ENCODE measurements at regions not wholly inside any gene's neighbourhood (a gene's known extent, or its start where the extent isn't known, plus 50 kb on each side); places are given as distances from the start of the nearest gene placed in this dataset.

- Histone ChIP-seq H4K20me1 (replicated peaks in 1 of 2; ENCODE audit: control insufficient read depth in 1 of 2, insufficient read depth in 2 of 2, low read length in 2 of 2) (no peaks in the 10 kb centered on the region), H3K4ac (replicated peaks; ENCODE audit: insufficient read length, low read depth, low read length) (no peak overlapping the region), H3K27me3 (replicated peaks in 1 of 4; ENCODE audit: control insufficient read depth in 3 of 4, extremely low read depth in 1 of 4, insufficient read depth in 3 of 4, low read length in 3 of 4) (no peaks in the 10 kb centered on the region), H2BK15ac (ENCODE audit: low read length) (no peak overlapping the region), H3K9me3 (ENCODE audit: insufficient read depth in 2 of 2, low read depth in 1 of 2, low read length in 1 of 2) (no peaks in the 10 kb centered on the region), H4K5ac (ENCODE audit: insufficient read length, low read depth, low read length) (no peak overlapping the region), H3K4me2 (ENCODE audit: insufficient read depth in 1 of 2, low read depth in 2 of 2, low read length in 2 of 2) (no peak overlapping the region), H4K8ac (ENCODE audit: extremely low read depth, insufficient read depth, low read length) (no peak overlapping the region), H3K23ac (ENCODE audit: insufficient read length) (no peak overlapping the region), H2AFZ (ENCODE audit: low read length) (no peak overlapping the region), H3K79me1 (ENCODE audit: low read depth, low read length) (no peaks in the 10 kb centered on the region), H2BK12ac (ENCODE audit: low read depth, low read length) (no peak overlapping the region), H3K18ac (ENCODE audit: extremely low read depth, low read length) (no peak overlapping the region), H3K4me3 (ENCODE audit: extremely low read depth in 1 of 4, insufficient read depth in 2 of 4, low read depth in 3 of 4, low read length in 4 of 4) (no peak overlapping the region), H3K79me2 (ENCODE audit: control insufficient read depth in 1 of 2, insufficient read depth in 2 of 2, low read length in 2 of 2) (no peaks in the 10 kb centered on the region), H2BK5ac (ENCODE audit: low read depth, low read length) (no peak overlapping the region), H2BK20ac (ENCODE audit: low read length) (no peak overlapping the region), H3K14ac (ENCODE audit: insufficient read length) (no peak overlapping the region), H3K27ac (ENCODE audit: low read depth, low read length) (no peak overlapping the region), H2AK5ac (ENCODE audit: low read depth, low read length) (no peak overlapping the region), H3K23me2 (ENCODE audit: low read depth, low read length) (no peaks in the 10 kb centered on the region), H3K36me3 (ENCODE audit: control insufficient read depth in 2 of 4, insufficient read depth in 4 of 4, low read length in 3 of 4) (no peaks in the 10 kb centered on the region), H3K56ac (replicated peaks; ENCODE audit: insufficient read length, low read depth, low read length) (no peak overlapping the region), H3K9ac (replicated peaks in 1 of 4; ENCODE audit: extremely low read depth in 1 of 4, low read depth in 3 of 4, low read length in 3 of 4) (no peak overlapping the region), H2BK120ac (replicated peaks; ENCODE audit: low read depth, low read length) (no peak overlapping the region), H4K91ac (replicated peaks; ENCODE audit: insufficient read length, low read length) (no peak overlapping the region), H3K4me1 (replicated peaks in 1 of 4; ENCODE audit: control insufficient read depth in 3 of 4, insufficient read depth in 4 of 4, low read length in 3 of 4) (peaks cover 2 to 7% (median 5%) of the 10 kb centered on the region in 4 experiments; a peak in 4 of 7 replicates)
- WGBS, 2 experiments (ENCODE audit: extremely low coverage in 1 of 2, insufficient coverage in 1 of 2, insufficient read length in 1 of 2, insufficient replicate concordance in 2 of 2, low coverage in 1 of 2, low lambda C conversion rate in 2 of 2, missing lambda C conversion rate in 1 of 2), result 91% methylated on average over 9 of the region's 9 CpGs; no CpG with 5 or more reads in 1 of the 2 experiments
- ChIA-PET POLR2A (ENCODE audit: partially characterized antibody) (no interaction called here), CTCF (ENCODE audit: partially characterized antibody) (no interaction called here)
- DNase-seq (ENCODE audit: low read depth in 1 of 2, low spot score in 2 of 2) (no peak), FAIRE-seq (no peak)
- TF ChIP-seq SIX5 (IDR thresholded peaks at IDR 0.05; ENCODE audit: low read depth, low read length), result no peak
- TF ChIP-seq SP2 (IDR thresholded peaks at IDR 0.05; ENCODE audit: low read length), result no peak
- TF ChIP-seq ATF3 (IDR thresholded peaks at IDR 0.05; ENCODE audit: insufficient read depth, low read depth, low read length), result no peak
- TF ChIP-seq NANOG (IDR thresholded peaks at IDR 0.05; ENCODE audit: insufficient read depth, low read depth, low read length, poor library complexity, severe bottlenecking), result no peak
- no peak for TF ChIP-seq BRCA1 (IDR thresholded peaks at IDR 0.05; ENCODE audit: low read depth, low read length)
- TF ChIP-seq SRF (IDR thresholded peaks at IDR 0.05; ENCODE audit: low read depth, low read length), result no peak
- no peak for TF ChIP-seq POU5F1 (IDR thresholded peaks at IDR 0.05; ENCODE audit: low read depth, low read length)
- TF ChIP-seq TAF1 (IDR thresholded peaks at IDR 0.05; ENCODE audit: low read depth, low read length), result no peak
- no peak for TF ChIP-seq CREB1 (IDR thresholded peaks at IDR 0.05)
- no peak for TF ChIP-seq CHD1 (IDR thresholded peaks at IDR 0.05; ENCODE audit: low read depth, low read length)
- TF ChIP-seq GTF2F1 (IDR thresholded peaks at IDR 0.05; ENCODE audit: borderline replicate concordance, low read depth, low read length), result no peak
- TF ChIP-seq RNF2 (IDR thresholded peaks at IDR 0.05; ENCODE audit: borderline replicate concordance, low read depth, low read length, missing control alignments, poor library complexity, severe bottlenecking), result no peak
- TF ChIP-seq SAP30 (IDR thresholded peaks at IDR 0.05; ENCODE audit: insufficient read depth, insufficient replicate concordance, low read length), result no peak
Observed at GRCh38 chr5:14954616-14955343, 83.2 kb upstream of the ANKH start.

Data from H1 (cell line).